Gastrocnemius medialis (tissue), 4 donors: ENCODE measurements at regions not wholly inside any gene's neighbourhood (a gene's known extent, or its start where the extent isn't known, plus 50 kb on each side); places are given as distances from the start of the nearest gene placed in this dataset.

ENCODE experiments used
- ATAC-seq, 2 donors: fragments of 150-250 bp; one replicate each; pipeline ENCODE4 v1.9.1; 2016
- DNase-seq, 2 donors: peaks; one replicate each; pipeline ENCODE4 v3.0.0-alpha.2; 2019
- H3K27ac ChIP-seq, 4 donors: fragments of 200-600 bp; sonication (generic); 1 replicate in 1 of 4; 2 replicates in 3 of 4; pipeline ENCODE4 v1.5.1; 2016 to 2018; ENCODE audit warnings: mild to moderate bottlenecking in 2 of 4, moderate library complexity in 1 of 4
- H3K27me3 ChIP-seq, 3 donors: fragments of 200-600 bp; sonication (generic) in 2 of 3; 1 replicate in 1 of 3; 2 replicates in 2 of 3; pipeline versions ENCODE4 v1.5.1 to v1.6.0; 2016 to 2019; ENCODE audit warnings: mild to moderate bottlenecking in 1 of 3, moderate library complexity in 1 of 3
- H3K36me3 ChIP-seq, 2 donors: fragments of 200-600 bp; sonication (generic) in 1 of 2; one replicate each; pipeline ENCODE4 v1.5.1; 2017 to 2018
- H3K4me1 ChIP-seq, 2 donors: fragments of 200-600 bp; sonication (generic) in 1 of 2; one replicate each; pipeline ENCODE4 v1.5.1; 2016 to 2017; ENCODE audit warnings: mild to moderate bottlenecking in 2 of 2
- H3K4me3 ChIP-seq, 4 donors: fragments of 200-600 bp; sonication (generic) in 3 of 4; 1 replicate in 1 of 4; 2 replicates in 3 of 4; pipeline ENCODE4 v1.5.1; 2016 to 2019; ENCODE audit warnings: mild to moderate bottlenecking in 2 of 4
- H3K9me3 ChIP-seq, 3 donors: fragments of 200-600 bp; sonication (generic) in 2 of 3; 1 replicate in 1 of 3; 2 replicates in 2 of 3; pipeline ENCODE4 v1.5.1; 2016 to 2019
- CTCF ChIP-seq, 5 experiments: fragments of 450-650 bp in 3 of 5; fragments of 200-600 bp in 2 of 5; sonication (generic) in 2 of 5; IDR thresholded peaks in 4 of 5; conservative IDR thresholded peaks in 1 of 5; 1 replicate in 4 of 5; 2 replicates in 1 of 5; pipeline ENCODE4 v1.5.1; 2016 to 2019; ENCODE audit warnings: antibody characterized with exemption in 5 of 5, mild to moderate bottlenecking in 3 of 5, moderate library complexity in 3 of 5
- POLR2A ChIP-seq, 2 donors: fragments of 450-650 bp; IDR thresholded peaks; one replicate each; pipeline ENCODE4 v1.6.1; 2017; ENCODE audit warnings: antibody characterized with exemption in 2 of 2, mild to moderate bottlenecking in 2 of 2, moderate library complexity in 2 of 2
- in situ Hi-C, 4 donors: fragments of 200-750 bp; cut with MboI; loops; one replicate each; pipeline versions ENCODE4 v1.15.0 to v1.8.0; 2017; ENCODE audit warnings: low sequenced_read_pairs in 4 of 4
- intact Hi-C: fragments of 100-400 bp; cut with DNase I; formaldehyde crosslinking; loops from one replicate; pipeline ENCODE4 v1.15.1; 2023; ENCODE audit warnings: low total_unique reads

- H3K36me3 ChIP-seq = no peaks in the 10 kb centered on the region
- in situ Hi-C loops = no loop called here
- ATAC-seq (no peak), DNase-seq (no peak)
- H3K27ac ChIP-seq = no peak overlapping the region
- no peak overlapping the region for H3K4me3 ChIP-seq
- no peaks in the 10 kb centered on the region for H3K4me1 ChIP-seq
- no peaks in the 10 kb centered on the region for H3K9me3 ChIP-seq
- TF ChIP-seq POLR2A (IDR thresholded peaks at IDR 0.05) = no peak
- TF ChIP-seq CTCF (IDR thresholded peaks at IDR 0.05 in 4 of 5, conservative IDR thresholded peaks at IDR 0.05 in 1 of 5) = no peak
- intact Hi-C loops = no loop called here
- no peaks in the 10 kb centered on the region for H3K27me3 ChIP-seq
Observed at GRCh38 chr21:23887725-23888306, 1719.5 kb downstream of the MRPL39 start.

DNA sequence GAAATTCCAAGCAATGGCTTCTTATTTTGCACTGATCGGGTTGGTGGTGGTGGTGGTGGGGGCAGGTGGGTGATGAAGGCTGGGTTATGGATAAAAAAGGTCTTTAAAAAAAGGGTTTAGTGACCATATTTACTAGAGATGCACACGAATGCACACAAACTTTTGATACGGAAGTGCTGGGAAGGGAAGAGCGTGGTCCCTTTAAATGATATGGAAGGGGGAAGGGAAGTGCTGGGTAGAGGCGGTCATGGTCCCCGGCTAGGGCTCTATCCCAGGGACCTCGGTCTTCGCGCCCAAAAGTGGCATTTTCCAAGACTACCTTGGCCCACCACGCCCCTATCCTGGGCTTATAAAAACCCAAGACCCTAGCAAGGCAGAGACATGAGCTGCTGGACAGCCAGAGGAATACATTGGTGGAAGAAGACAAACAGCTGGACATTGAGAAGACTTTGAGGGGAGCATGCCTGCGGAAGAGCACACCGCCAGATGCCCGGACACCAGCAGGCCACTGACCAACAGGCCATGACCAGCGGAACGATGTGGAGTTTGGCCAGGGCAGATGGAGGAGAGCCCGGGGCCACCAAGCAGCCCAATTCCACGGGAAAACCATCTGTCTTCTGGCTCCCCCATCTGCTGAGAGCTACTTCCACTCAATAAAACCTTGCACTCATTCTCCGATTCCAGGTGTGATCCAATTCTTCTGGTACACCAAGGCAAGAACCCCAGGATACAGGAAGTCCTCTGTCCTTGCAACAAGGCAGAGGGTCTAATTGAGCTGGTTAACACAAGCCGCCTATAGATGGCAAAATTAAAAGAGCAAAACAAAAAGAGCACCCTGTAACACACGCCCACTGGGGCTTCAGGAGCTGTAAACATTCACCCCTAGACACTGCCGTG is 1720.2 kb downstream of the MRPL39 start:
- intact Hi-C loops = no loop called here
- no peaks in the 10 kb centered on the region for H3K4me1 ChIP-seq
- H3K36me3 ChIP-seq = no peaks in the 10 kb centered on the region
- TF ChIP-seq CTCF (IDR thresholded peaks at IDR 0.05 in 4 of 5, conservative IDR thresholded peaks at IDR 0.05 in 1 of 5) (no peak), POLR2A (IDR thresholded peaks at IDR 0.05) (no peak)
- H3K9me3 ChIP-seq = no peaks in the 10 kb centered on the region
- H3K27ac ChIP-seq = no peak overlapping the region
- DNase-seq (no peak), ATAC-seq (no peak)
- in situ Hi-C loops = no loop called here
- H3K4me3 ChIP-seq = no peak overlapping the region
- no peaks in the 10 kb centered on the region for H3K27me3 ChIP-seq

GRCh38 chr21:23881783-23882182 is 1725.5 kb downstream of the MRPL39 start:
- Histone ChIP-seq H3K4me1 (no peaks in the 10 kb centered on the region), H3K9me3 (no peaks in the 10 kb centered on the region), H3K4me3 (no peak overlapping the region), H3K27ac (no peak overlapping the region), H3K27me3 (no peaks in the 10 kb centered on the region), H3K36me3 (no peaks in the 10 kb centered on the region)
- no peak for DNase-seq
- no peak for ATAC-seq
- TF ChIP-seq POLR2A (IDR thresholded peaks at IDR 0.05) (no peak), CTCF (IDR thresholded peaks at IDR 0.05 in 4 of 5, conservative IDR thresholded peaks at IDR 0.05 in 1 of 5) (no peak)
- in situ Hi-C loops (no loop called here), intact Hi-C loops (no loop called here)

DNA sequence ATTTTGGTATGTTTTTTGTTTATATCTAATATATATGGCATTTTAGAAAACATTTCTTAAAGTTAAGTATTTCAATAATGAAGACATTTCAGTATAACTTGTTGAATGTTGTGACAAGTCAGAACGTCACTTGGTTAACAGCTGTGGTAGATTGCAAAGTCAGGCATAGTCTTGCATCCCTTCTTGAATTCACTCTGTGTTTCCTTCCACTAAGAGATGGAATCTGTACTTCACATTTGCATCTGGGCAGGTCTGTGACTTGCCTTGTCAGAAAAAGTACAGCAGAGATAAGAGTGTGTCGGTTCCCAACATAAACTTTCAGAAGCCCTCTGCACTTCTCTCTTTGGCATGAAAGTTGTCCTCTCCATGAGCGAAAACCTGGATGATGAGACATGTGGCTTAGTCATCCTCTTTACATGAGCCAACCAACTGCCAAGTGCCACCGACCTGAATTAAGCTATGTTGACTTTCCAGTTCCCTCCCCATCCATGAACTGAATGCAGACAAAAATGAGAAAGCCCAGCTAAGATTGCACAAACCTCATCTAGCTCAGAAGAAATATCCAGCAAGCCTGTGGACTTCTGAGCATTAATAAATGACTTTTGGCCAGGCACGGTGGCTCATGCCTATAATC is 1730.2 kb downstream of the MRPL39 start:
- no peak for ATAC-seq
- in situ Hi-C loops = no loop called here
- intact Hi-C loops = no loop called here

More for the DNA sequence above, 1730.2 kb downstream of the MRPL39 start:
- no peaks in the 10 kb centered on the region for H3K4me1 ChIP-seq
- H3K9me3 ChIP-seq = no peaks in the 10 kb centered on the region
- no peaks in the 10 kb centered on the region for H3K36me3 ChIP-seq
- DNase-seq = no peak
- H3K27ac ChIP-seq = no peak overlapping the region
- TF ChIP-seq POLR2A (IDR thresholded peaks at IDR 0.05) (no peak), CTCF (IDR thresholded peaks at IDR 0.05 in 4 of 5, conservative IDR thresholded peaks at IDR 0.05 in 1 of 5) (no peak)
- H3K4me3 ChIP-seq = no peak overlapping the region
- H3K27me3 ChIP-seq = no peaks in the 10 kb centered on the region
